ENCODE measurements at regions not wholly inside any gene's neighbourhood (a gene's known extent, or its start where the extent isn't known, plus 50 kb on each side); places are given as distances from the start of the nearest gene placed in this dataset.

GRCh38 chr14:62585247-62585646, 460.0 kb downstream of the KCNH5 start:
- DNase-seq = no peak

GRCh38 chr14:62592877-62593276, 452.4 kb downstream of the KCNH5 start:
- DNase-seq = no peak

GRCh38 chr14:62597143-62597542, 448.1 kb downstream of the KCNH5 start:
- no peak for DNase-seq

DNA sequence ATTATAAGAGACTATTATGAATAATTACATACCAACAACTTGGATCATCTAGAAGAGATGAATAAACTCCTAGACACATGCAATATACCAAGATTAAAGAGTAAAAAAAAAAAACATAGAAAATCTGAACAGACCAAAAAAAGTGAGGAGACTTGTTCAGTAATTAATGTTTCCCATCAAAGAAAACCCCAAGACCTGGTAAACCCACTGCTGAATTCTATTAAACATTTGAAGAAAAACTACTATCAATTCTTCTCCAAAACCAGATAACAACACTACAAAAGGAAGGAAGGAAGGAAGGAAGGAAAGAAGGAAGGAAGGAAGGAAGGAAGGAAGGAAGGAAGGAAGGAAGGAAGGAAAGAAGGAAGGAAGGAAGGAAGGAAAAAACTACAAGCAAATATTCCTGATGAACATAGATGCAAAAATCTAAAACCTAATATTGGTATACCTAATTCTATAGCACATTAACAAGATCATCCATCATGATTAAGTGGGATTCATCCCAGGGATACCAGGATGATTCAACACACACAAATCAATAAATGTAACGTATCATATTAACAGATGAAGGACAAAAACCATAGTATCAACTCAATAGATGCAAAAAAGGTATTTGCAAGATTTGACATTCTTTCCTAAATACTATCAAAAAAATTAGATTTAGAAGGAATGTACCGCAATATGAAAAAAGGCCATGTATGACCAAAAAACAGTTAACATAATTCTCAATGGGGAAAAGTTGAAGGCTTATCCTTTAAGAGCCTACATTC, 445.5 kb downstream of the KCNH5 start:
- no peak for DNase-seq

GRCh38 chr14:62602712-62603111, 442.5 kb downstream of the KCNH5 start:
- no peak for DNase-seq

DNA sequence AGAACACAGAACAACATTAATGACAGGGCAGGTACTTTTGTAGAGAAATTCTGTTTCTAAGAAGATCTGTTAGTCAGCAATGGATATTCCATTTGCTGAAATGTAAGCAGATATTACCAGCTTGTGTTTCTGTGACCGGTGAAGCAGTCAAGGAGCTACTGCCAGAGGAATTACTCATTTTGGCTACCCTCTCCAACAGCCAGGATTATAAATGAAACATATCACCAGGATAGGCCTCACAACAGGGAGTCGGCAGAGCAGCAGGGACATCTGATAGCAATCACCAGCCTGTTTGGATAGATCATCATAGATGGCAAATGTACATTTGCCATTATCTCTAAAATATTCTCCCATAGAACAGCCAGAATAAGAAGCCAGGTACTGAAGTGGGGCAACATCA, 440.7 kb downstream of the KCNH5 start:
- no peak for DNase-seq

- DNase-seq = no peak
Observed at GRCh38 chr14:62614122-62614521, 431.1 kb downstream of the KCNH5 start.

- no peak for DNase-seq
Observed at GRCh38 chr14:62616668-62617067, 428.6 kb downstream of the KCNH5 start.

DNA sequence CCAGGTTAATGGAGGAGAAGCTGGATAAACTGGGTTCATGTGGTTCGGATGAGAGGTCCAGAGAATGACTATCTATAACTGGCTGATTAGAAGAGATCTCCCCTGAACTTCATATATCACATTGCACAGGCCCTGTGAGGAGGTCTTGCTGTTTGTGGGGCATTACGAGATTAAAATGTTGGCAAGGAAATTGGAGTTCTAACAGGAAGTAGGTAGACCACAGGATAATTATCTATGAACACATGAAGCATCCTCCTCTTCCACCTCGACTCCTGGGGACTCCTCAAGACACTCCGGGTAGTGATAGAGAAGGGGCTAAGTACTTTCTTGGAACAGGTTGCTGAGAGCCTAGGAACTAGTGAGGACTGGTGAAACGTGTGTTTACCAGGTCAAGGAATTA, 418.8 kb downstream of the KCNH5 start:
- DNase-seq = no peak

DNA sequence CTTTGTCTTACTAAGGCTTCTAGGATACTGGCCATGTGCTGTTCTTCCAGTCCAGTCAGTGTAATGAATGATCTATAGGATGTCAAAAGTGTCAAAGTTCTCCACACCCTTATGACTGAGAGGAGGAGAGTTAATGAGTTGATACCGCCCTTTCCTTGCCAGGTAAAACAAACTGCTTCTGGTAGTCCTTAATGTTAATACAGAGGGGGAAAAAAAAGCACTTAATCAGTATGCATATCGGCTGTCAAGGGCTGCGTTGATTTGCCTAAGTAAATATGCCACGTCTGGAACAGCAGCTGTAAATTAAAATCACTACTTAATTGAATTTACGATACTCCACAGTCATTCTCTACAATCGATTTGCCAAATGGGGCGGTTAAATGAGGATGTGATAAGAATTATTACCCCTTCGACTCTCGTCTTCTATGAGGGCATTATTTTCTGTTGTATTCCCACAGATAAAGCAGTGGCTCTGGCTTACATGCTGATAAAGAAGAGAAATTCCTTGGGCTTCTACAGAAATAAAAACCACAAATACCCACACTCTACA, 416.0 kb downstream of the KCNH5 start:
- no peak for DNase-seq

DNA sequence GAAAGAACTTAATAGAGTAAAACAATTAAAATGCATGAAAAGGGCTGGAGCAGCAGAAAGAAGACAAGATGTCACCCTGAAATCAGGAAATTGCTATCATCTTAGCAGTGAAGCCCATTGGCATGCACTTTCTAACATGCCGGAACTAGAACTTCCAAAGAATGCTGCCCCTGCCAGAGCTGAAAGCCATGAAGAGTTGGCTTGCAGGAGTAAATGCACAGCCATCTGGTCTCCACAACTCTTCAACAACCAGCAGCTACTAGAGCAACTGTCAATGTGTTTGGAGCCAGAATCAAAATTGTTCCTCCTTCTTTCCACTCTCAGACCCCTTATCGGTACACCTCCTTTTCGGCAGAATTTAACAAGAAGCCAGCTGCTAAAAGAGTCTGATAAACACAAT, 414.1 kb downstream of the KCNH5 start:
- no peak for DNase-seq

GRCh38 chr14:62632771-62633170, 412.5 kb downstream of the KCNH5 start:
- DNase-seq = no peak

DNA sequence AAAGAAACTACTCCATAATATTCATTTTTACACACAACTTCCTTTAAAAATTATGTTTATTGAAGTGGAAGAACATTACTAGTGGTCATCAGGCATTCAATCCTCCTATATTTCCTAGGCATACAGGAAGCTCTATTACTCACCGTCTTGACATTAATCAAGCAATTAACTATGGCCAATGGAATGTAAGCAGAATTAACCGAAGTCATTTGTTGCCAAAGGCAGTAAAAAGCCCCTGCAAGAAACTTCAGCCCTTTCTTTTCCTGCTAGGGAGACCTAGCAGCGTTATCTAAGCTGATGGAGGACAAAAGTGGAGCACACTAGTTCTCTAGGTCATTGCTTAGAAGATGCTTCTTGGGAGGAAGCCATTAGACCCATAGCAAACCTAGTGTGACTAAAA, 399.6 kb downstream of the KCNH5 start:
- peak; percentile 72 for DNase-seq

Measured in fibroblast of skin of abdomen (primary cell).